ENCODE measurements at regions not wholly inside any gene's neighbourhood (a gene's known extent, or its start where the extent isn't known, plus 50 kb on each side); places are given as distances from the start of the nearest gene placed in this dataset.
A peak's percentile ranks its signal among the peaks of the same experiment; 100 is the strongest.

DNA sequence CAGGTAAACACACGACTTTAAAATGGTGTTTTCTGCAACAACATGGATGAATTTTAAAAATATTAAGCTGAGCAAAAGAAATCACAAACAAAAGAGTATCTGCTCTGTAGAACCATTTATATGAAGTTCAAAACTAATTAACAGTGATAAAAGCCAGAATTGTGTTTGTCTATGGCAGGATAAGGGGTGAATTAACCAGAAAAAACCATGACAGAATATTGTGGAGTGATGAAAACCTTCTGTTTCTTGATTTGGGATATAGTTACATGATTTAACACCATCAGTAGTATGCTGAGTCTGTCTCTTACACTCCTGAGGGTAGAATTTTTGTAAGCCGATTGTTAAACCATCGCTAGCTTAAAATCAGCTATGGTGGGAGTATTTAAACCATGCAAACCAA, 101.7 kb upstream of the ZNF366 start:
- in situ Hi-C loops (cut with HindIII; ENCODE audit: low pct_ligation_motif_present, low sequenced_read_pairs) = no loop called here
- no peak overlapping the region for H3K27ac ChIP-seq
- H3K4me3 ChIP-seq (ENCODE audit: low read depth, low read length) = no peak overlapping the region
- DNase-seq = no peak
- no peaks in the 10 kb centered on the region for H3K36me3 ChIP-seq (replicated peaks)
- TF ChIP-seq, protein P1, sequence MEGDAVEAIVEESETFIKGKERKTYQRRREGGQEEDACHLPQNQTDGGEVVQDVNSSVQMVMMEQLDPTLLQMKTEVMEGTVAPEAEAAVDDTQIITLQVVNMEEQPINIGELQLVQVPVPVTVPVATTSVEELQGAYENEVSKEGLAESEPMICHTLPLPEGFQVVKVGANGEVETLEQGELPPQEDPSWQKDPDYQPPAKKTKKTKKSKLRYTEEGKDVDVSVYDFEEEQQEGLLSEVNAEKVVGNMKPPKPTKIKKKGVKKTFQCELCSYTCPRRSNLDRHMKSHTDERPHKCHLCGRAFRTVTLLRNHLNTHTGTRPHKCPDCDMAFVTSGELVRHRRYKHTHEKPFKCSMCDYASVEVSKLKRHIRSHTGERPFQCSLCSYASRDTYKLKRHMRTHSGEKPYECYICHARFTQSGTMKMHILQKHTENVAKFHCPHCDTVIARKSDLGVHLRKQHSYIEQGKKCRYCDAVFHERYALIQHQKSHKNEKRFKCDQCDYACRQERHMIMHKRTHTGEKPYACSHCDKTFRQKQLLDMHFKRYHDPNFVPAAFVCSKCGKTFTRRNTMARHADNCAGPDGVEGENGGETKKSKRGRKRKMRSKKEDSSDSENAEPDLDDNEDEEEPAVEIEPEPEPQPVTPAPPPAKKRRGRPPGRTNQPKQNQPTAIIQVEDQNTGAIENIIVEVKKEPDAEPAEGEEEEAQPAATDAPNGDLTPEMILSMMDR (IDR thresholded peaks at IDR 0.05; ENCODE audit: low read depth, low read length, missing control alignments) = no peak
- H3K27me3 ChIP-seq (replicated peaks) = no peaks in the 10 kb centered on the region

DNA sequence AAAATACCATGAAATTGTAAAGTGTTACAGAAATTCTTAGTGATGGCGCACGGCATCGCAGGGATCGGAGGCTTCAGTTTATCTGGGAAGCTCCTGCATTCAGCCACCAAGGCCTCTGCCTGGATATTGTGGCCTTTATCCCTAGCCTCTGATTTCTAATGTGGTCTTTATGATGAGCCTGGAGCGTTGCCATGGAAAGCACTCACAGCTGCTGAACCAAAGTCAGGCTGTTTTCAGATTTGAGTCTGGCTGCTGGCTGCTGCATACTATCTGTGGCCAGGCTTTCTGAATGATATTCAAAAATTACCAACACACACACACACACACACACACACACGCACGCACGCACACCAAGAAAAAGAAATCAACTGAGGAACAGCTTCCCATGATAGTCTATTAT, 101.1 kb upstream of the ZNF366 start:
- in situ Hi-C loops (cut with HindIII; ENCODE audit: low pct_ligation_motif_present, low sequenced_read_pairs) = no loop called here
- Histone ChIP-seq H3K27me3 (replicated peaks) (no peaks in the 10 kb centered on the region), H3K36me3 (replicated peaks) (no peaks in the 10 kb centered on the region), H3K27ac (no peak overlapping the region), H3K4me3 (ENCODE audit: low read depth, low read length) (no peak overlapping the region)
- peak; percentile 70 for DNase-seq
- TF ChIP-seq, protein P1 (IDR thresholded peaks at IDR 0.05; ENCODE audit: low read depth, low read length, missing control alignments) = no peak

DNA sequence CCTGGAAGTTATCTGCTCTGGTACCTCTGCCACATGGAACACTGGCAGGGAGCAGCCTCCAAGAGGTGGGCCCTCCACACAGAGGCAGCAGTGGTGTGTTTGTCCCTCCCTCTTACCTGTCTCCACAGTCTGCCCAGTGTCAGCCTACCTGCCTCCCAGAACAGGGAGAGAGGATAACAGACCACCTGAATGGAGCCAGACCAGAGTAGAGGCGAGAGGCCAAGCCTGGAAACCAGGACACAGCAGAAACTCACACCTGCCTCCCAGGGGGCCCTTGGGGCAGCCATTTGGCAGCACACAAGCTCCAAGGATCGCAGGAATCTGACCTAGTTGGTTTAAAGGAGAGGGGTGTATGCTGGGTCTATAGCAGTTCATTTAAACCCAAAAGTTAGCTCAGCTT, 100.2 kb upstream of the ZNF366 start:
- in situ Hi-C loops (cut with HindIII; ENCODE audit: low pct_ligation_motif_present, low sequenced_read_pairs) = no loop called here
- TF ChIP-seq, protein P1 (IDR thresholded peaks at IDR 0.05; ENCODE audit: low read depth, low read length, missing control alignments) = no peak

DNA sequence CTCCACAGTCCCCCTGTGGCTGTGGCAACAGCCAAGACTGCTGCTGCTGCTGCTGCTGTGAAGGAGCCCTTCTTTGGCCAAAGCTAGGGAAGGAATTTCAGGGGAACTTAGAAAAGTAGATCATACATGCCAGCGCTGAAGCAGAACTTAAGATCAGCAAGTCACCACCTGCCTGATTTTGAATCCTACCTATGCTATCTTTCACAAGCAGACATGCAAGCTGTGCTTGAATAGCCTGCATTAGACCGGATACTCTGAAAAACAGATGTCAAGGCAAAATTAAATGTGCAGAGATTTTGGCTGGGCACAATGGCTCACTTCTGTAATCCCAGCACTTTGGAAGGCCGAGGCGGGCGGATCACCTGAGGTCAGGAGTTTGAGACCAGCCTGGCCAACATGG, 99.3 kb upstream of the ZNF366 start:
- in situ Hi-C loops (cut with HindIII; ENCODE audit: low pct_ligation_motif_present, low sequenced_read_pairs) = no loop called here
- no peaks in the 10 kb centered on the region for H3K27me3 ChIP-seq (replicated peaks)
- TF ChIP-seq, protein P1 (IDR thresholded peaks at IDR 0.05; ENCODE audit: low read depth, low read length, missing control alignments) = no peak
- H3K4me3 ChIP-seq (ENCODE audit: low read depth, low read length) = no peak overlapping the region
- no peak overlapping the region for H3K27ac ChIP-seq
- DNase-seq = no peak
- no peaks in the 10 kb centered on the region for H3K36me3 ChIP-seq (replicated peaks)

More for the DNA sequence above, 100.2 kb upstream of the ZNF366 start:
- Histone ChIP-seq H3K36me3 (replicated peaks) (no peaks in the 10 kb centered on the region), H3K4me3 (ENCODE audit: low read depth, low read length) (no peak overlapping the region), H3K27ac (no peak overlapping the region), H3K27me3 (replicated peaks) (no peaks in the 10 kb centered on the region)
- no peak for DNase-seq

DNA sequence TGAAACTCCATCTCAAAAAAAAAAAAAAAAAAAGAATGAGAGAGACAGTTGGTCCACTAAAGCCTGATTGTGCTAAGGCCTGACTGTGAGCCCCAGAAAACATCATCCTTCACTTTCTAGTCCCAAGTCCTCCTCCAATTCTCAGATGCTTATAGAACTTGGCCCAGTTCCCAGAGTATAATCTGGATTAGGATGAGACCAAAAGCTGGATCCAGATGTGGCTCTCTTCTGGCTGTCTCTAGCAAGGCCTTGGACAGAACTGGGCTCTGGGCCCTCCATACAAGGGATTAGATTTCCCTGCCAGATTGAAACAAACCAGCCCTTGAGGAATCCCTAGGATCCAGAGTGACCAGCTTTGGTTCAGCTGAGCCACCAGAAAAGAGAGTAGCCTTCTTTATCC, 98.4 kb upstream of the ZNF366 start:
- TF ChIP-seq, protein P1 (IDR thresholded peaks at IDR 0.05; ENCODE audit: low read depth, low read length, missing control alignments) = no peak
- Histone ChIP-seq H3K27me3 (replicated peaks) (no peaks in the 10 kb centered on the region), H3K27ac (no peak overlapping the region), H3K36me3 (replicated peaks) (no peaks in the 10 kb centered on the region), H3K4me3 (ENCODE audit: low read depth, low read length) (no peak overlapping the region)
- DNase-seq = no peak
- in situ Hi-C loops (cut with HindIII; ENCODE audit: low pct_ligation_motif_present, low sequenced_read_pairs) = no loop called here

DNA sequence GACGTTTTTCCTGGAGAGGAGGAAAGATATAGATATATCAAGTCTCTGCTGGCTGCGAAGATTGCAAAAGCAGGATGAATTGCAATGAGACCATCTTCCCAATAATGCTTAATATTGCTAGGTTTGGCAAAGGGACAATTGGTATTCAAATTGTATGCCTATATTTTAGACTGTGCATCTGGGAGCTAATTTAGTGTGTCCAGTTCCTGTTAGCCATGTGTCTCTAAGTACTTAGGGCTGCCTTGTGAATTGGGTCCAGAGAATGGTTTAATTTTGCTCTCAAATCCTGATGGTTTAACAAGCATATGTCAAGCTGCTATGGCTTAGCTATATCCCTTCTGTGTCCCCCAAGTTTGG, 97.6 kb upstream of the ZNF366 start:
- Histone ChIP-seq H3K27ac (no peak overlapping the region), H3K4me3 (ENCODE audit: low read depth, low read length) (no peak overlapping the region), H3K27me3 (replicated peaks) (no peaks in the 10 kb centered on the region), H3K36me3 (replicated peaks) (no peaks in the 10 kb centered on the region)
- in situ Hi-C loops (cut with HindIII; ENCODE audit: low pct_ligation_motif_present, low sequenced_read_pairs) = no loop called here
- TF ChIP-seq, protein P1 (IDR thresholded peaks at IDR 0.05; ENCODE audit: low read depth, low read length, missing control alignments) = no peak
- no peak for DNase-seq

All from brain microvascular endothelial cell (primary cell).